ENCODE measurements at regions not wholly inside any gene's neighbourhood (a gene's known extent, or its start where the extent isn't known, plus 50 kb on each side); places are given as distances from the start of the nearest gene placed in this dataset.

DNA sequence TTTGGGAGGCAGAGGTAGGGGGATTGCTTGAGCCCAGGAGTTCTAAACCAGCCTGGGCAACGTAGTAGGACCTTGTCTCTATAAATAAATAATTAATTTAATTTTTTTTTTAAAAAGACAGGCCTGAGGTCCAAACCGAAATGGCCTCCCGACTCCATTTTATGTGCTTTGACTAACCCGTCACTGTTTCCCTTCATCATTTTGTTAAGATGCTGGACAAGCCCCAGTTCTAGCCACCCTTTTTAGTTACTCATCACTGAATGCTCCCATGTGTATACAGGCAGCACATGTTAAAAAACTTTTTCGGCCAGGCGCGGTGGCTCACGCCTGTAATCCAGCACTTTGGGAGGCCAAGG lies 83.6 kb upstream of the RESF1 start:
- no peak for ATAC-seq (ENCODE audit: insufficient read depth, low read depth)
- peak overlapping the region; percentile 90 for H3K27ac ChIP-seq (ENCODE audit: low read length)

DNA sequence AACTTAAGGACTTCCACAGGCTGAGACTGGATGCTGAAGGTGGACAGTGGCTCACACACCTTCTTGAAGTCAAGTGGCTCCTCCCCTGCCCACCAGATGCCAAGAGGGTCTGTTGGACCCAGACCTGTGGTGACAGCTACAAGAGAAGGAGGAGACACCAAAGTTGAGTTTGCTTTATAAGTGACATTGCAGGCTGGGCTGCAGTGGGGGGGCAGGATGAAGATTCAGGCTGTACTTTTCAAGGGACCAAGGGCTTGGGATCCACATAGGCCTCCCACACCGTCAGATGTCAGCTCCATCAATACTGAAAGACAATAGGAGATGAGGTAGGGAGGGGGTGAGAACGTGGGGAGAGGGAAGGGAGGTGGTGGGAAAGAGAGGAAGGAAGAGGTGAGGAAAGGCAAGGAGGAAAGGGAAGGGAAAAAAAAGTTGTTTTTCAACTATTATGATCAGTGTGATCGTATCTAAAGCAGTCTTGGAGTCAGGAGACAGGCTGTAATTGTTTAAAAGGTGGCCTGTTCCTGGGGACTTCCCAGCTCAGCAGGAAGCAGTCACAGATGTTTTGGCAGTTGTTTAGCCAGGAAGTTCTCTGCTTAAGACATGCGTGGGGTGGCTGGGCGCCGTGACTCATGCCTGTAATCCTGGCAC lies 84.1 kb upstream of the RESF1 start:
- peak; percentile 78 for DNase-seq

More for the DNA sequence above, 83.6 kb upstream of the RESF1 start:
- no peak overlapping the region for H3K4me2 ChIP-seq (ENCODE audit: insufficient read depth, low read length)
- no peak overlapping the region for H3K4me3 ChIP-seq (ENCODE audit: low read depth in 1 of 2, low read length in 2 of 2)
- no peaks in the 10 kb centered on the region for H4K20me1 ChIP-seq (ENCODE audit: insufficient read depth, low read length)
- H3K4me1 ChIP-seq (ENCODE audit: insufficient read depth, low read length), result peaks cover 40% of the 10 kb centered on the region
- H3K9ac ChIP-seq (ENCODE audit: low read depth, low read length), result peak overlapping the region; percentile 45; the same call in 1 of the 2 replicates
- no peaks in the 10 kb centered on the region for H3K79me2 ChIP-seq (ENCODE audit: insufficient read depth, low read length)
- peak overlapping the region; percentile 64 for H2AFZ ChIP-seq (ENCODE audit: low read depth, low read length)
- TF ChIP-seq EZH2 (IDR thresholded peaks at IDR 0.05; ENCODE audit: borderline replicate concordance, low read depth, low read length, severe bottlenecking), result no peak
- TF ChIP-seq, protein P1, sequence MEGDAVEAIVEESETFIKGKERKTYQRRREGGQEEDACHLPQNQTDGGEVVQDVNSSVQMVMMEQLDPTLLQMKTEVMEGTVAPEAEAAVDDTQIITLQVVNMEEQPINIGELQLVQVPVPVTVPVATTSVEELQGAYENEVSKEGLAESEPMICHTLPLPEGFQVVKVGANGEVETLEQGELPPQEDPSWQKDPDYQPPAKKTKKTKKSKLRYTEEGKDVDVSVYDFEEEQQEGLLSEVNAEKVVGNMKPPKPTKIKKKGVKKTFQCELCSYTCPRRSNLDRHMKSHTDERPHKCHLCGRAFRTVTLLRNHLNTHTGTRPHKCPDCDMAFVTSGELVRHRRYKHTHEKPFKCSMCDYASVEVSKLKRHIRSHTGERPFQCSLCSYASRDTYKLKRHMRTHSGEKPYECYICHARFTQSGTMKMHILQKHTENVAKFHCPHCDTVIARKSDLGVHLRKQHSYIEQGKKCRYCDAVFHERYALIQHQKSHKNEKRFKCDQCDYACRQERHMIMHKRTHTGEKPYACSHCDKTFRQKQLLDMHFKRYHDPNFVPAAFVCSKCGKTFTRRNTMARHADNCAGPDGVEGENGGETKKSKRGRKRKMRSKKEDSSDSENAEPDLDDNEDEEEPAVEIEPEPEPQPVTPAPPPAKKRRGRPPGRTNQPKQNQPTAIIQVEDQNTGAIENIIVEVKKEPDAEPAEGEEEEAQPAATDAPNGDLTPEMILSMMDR (IDR thresholded peaks at IDR 0.05; ENCODE audit: borderline replicate concordance, extremely low read depth, low read length, poor library complexity, severe bottlenecking), result no peak
- no peaks in the 10 kb centered on the region for H3K27me3 ChIP-seq (ENCODE audit: insufficient read depth, low read length, poor library complexity)
- DNase-seq, result no peak
- H3K9me3 ChIP-seq (ENCODE audit: insufficient read depth, low read length, severe bottlenecking), result peaks cover 6% of the 10 kb centered on the region
- no peaks in the 10 kb centered on the region for H3K36me3 ChIP-seq (ENCODE audit: insufficient read depth, low read length)

DNA sequence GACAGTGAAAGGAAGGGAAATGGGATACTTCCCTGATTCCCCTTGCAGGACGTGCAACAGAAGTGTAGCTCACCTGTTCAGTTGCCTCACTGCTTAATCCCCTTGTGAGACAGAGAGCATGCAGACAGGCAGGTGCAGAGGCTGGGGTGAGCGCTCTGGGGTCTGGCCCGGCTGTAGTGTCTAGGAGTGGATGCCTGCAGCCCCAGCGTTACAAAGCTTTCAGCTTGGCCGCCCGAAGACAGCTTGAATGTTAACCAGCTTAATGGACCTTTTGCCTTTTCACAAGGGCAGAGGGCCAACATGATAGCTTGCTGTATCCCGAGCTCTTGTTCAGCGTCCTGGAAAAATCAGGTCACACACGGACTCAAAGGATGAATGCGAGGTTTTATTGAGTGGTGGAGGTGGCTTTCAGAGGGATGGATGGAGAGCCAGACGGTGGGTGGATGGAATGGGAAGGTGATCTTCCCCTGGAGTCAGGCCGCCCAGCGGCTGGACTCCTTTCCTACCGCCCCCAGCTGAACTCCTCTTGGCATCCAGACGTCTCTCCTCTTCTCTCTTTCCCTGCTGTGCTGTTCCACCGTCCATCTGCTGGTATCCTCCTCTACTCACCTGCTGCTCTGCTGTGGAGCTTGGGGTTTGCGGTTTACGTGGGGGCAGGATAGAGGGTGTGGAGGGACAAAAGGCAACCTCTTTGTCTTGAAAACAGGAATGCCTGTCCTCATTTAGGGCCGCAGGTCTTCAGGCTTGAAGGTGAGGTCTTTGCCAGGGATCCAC lies 86.2 kb upstream of the RESF1 start:
- no peaks in the 10 kb centered on the region for H3K79me2 ChIP-seq (ENCODE audit: insufficient read depth, low read length)
- no peaks in the 10 kb centered on the region for H3K27me3 ChIP-seq (ENCODE audit: insufficient read depth, low read length, poor library complexity)
- H3K9me3 ChIP-seq (ENCODE audit: insufficient read depth, low read length, severe bottlenecking), result peaks cover 6% of the 10 kb centered on the region
- ATAC-seq (ENCODE audit: insufficient read depth, low read depth) (no peak), DNase-seq (no peak)
- H4K20me1 ChIP-seq (ENCODE audit: insufficient read depth, low read length), result no peaks in the 10 kb centered on the region
- H2AFZ ChIP-seq (ENCODE audit: low read depth, low read length), result no peak overlapping the region
- H3K9ac ChIP-seq (ENCODE audit: low read depth, low read length), result no peak overlapping the region
- peak overlapping the region; percentile 7 for H3K27ac ChIP-seq (ENCODE audit: low read length)
- no peak for TF ChIP-seq EZH2 (IDR thresholded peaks at IDR 0.05; ENCODE audit: borderline replicate concordance, low read depth, low read length, severe bottlenecking)
- TF ChIP-seq, protein P1 (IDR thresholded peaks at IDR 0.05; ENCODE audit: borderline replicate concordance, extremely low read depth, low read length, poor library complexity, severe bottlenecking), result no peak
- H3K4me1 ChIP-seq (ENCODE audit: insufficient read depth, low read length), result peaks cover 34% of the 10 kb centered on the region
- no peak overlapping the region for H3K4me3 ChIP-seq (ENCODE audit: low read depth in 1 of 2, low read length in 2 of 2)
- H3K4me2 ChIP-seq (ENCODE audit: insufficient read depth, low read length), result no peak overlapping the region
- H3K36me3 ChIP-seq (ENCODE audit: insufficient read depth, low read length), result no peaks in the 10 kb centered on the region

More for the DNA sequence above, 84.1 kb upstream of the RESF1 start:
- H3K4me2 ChIP-seq (ENCODE audit: insufficient read depth, low read length), result no peak overlapping the region
- TF ChIP-seq, protein P1 (IDR thresholded peaks at IDR 0.05; ENCODE audit: borderline replicate concordance, extremely low read depth, low read length, poor library complexity, severe bottlenecking), result no peak
- no peak for TF ChIP-seq EZH2 (IDR thresholded peaks at IDR 0.05; ENCODE audit: borderline replicate concordance, low read depth, low read length, severe bottlenecking)
- H3K4me1 ChIP-seq (ENCODE audit: insufficient read depth, low read length), result peaks cover 40% of the 10 kb centered on the region
- H3K36me3 ChIP-seq (ENCODE audit: insufficient read depth, low read length), result no peaks in the 10 kb centered on the region
- peak overlapping the region; percentile 64 for H2AFZ ChIP-seq (ENCODE audit: low read depth, low read length)
- H3K27me3 ChIP-seq (ENCODE audit: insufficient read depth, low read length, poor library complexity), result no peaks in the 10 kb centered on the region
- H3K9ac ChIP-seq (ENCODE audit: low read depth, low read length), result peak overlapping the region; percentile 45
- peak overlapping the region; percentile 90 for H3K27ac ChIP-seq (ENCODE audit: low read length)
- ATAC-seq (ENCODE audit: insufficient read depth, low read depth), result peak; percentile 82
- H3K79me2 ChIP-seq (ENCODE audit: insufficient read depth, low read length), result no peaks in the 10 kb centered on the region
- peaks cover 6% of the 10 kb centered on the region for H3K9me3 ChIP-seq (ENCODE audit: insufficient read depth, low read length, severe bottlenecking)
- H3K4me3 ChIP-seq (ENCODE audit: low read depth in 1 of 2, low read length in 2 of 2), result no peak overlapping the region; a peak in 1 of 4 replicates
- H4K20me1 ChIP-seq (ENCODE audit: insufficient read depth, low read length), result no peaks in the 10 kb centered on the region

All from DND-41 (cell line).